ENCODE measurements at regions not wholly inside any gene's neighbourhood (a gene's known extent, or its start where the extent isn't known, plus 50 kb on each side); places are given as distances from the start of the nearest gene placed in this dataset.

DNA sequence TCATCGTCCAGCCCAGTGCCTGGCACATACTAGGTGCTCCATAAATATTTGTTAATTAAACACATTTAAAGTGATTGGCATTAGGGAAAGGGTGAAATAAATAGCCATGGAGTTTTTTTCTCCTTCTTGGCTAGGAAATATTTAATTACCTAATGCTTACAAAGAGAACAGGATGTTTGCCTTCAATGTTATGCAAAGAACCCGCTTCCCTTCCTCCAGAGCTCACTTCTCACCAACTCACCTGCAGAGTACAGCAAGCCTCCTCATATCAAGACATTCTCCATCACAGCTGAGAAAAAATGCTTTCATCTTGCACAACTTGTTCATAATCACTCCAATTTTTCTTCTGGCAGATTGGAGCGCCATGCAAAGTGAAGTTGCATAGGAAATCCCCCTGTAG is 161.7 kb upstream of the STK32A start:
- Mint-ChIP-seq H3K9me3 (no peaks in the 10 kb centered on the region), H3K4me1 (peaks cover 27% of the 10 kb centered on the region)

More for the DNA sequence above, 161.7 kb upstream of the STK32A start:
- DNase-seq (ENCODE audit: low spot score) (no peak), ATAC-seq (peak; percentile 69)
- Mint-ChIP-seq H3K4me3 (no peak overlapping the region), H3K27ac (peak overlapping the region; percentile 86), H3K27me3 (ENCODE audit: low read depth) (no peaks in the 10 kb centered on the region), H3K36me3 (no peaks in the 10 kb centered on the region)
- TF ChIP-seq GABPB1 (CRISPR knock-in tag; IDR thresholded peaks at IDR 0.05) (no peak), OVOL2 (CRISPR knock-in tag; IDR thresholded peaks at IDR 0.05; ENCODE audit: borderline replicate concordance) (no peak), ETV6 (CRISPR knock-in tag; IDR thresholded peaks at IDR 0.05) (no peak), NFYB (CRISPR knock-in tag; conservative IDR thresholded peaks at IDR 0.05; ENCODE audit: low read depth) (no peak), JAZF1 (CRISPR knock-in tag; IDR thresholded peaks at IDR 0.05) (no peak), GRHL2 (CRISPR knock-in tag; IDR thresholded peaks at IDR 0.05; ENCODE audit: insufficient replicate concordance, severe bottlenecking) (no peak), ZNF317 (CRISPR knock-in tag; IDR thresholded peaks at IDR 0.05; ENCODE audit: borderline replicate concordance, low read depth) (no peak), ZNF232 (CRISPR knock-in tag; IDR thresholded peaks at IDR 0.05) (no peak), ESRRA (CRISPR knock-in tag; IDR thresholded peaks at IDR 0.05; ENCODE audit: borderline replicate concordance) (no peak), MYBL2 (CRISPR knock-in tag; IDR thresholded peaks at IDR 0.05) (no peak), NR2C2 (CRISPR knock-in tag; IDR thresholded peaks at IDR 0.05) (no peak), TEAD1 (CRISPR knock-in tag; IDR thresholded peaks at IDR 0.05) (no peak), IRF2 (CRISPR knock-in tag; IDR thresholded peaks at IDR 0.05; ENCODE audit: borderline replicate concordance, low read depth) (no peak)
- TF ChIP-seq, protein P1, sequence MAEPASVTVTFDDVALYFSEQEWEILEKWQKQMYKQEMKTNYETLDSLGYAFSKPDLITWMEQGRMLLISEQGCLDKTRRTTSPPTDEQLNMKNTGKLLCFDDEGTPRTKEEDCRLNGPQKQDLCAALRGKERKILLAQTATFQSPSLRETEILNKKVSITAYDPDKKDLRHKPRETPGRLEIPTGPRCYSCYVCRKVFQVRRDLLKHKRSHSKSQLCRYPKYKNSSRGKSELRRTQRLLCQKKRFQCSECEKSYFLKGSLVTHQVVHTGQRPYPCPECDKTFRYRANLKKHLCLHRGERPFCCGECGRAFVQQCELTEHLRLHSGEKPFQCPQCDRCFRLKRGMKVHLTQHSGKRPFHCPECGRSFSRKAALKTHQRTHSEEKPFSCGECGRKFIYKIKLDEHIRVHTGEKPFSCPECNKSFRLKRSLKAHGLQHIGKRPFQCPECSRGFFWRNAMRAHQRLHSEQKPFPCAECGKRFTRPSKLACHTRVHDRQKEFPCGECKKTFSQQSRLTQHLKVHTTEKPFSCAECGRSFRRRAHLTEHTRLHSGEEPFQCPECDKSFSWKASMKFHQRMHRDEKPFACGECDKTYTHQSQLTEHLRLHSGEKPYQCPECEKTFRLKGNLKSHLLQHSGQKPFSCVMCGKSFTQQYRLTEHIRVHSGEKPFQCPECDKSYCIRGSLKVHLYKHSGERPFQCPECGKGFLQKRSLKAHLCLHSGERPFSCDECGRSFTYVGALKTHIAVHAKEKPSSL (CRISPR knock-in tag; conservative IDR thresholded peaks at IDR 0.05), result no peak
- TF ChIP-seq, protein P2, sequence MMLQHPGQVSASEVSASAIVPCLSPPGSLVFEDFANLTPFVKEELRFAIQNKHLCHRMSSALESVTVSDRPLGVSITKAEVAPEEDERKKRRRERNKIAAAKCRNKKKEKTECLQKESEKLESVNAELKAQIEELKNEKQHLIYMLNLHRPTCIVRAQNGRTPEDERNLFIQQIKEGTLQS (CRISPR knock-in tag; conservative IDR thresholded peaks at IDR 0.05), result no peak
- TF ChIP-seq, protein P3, sequence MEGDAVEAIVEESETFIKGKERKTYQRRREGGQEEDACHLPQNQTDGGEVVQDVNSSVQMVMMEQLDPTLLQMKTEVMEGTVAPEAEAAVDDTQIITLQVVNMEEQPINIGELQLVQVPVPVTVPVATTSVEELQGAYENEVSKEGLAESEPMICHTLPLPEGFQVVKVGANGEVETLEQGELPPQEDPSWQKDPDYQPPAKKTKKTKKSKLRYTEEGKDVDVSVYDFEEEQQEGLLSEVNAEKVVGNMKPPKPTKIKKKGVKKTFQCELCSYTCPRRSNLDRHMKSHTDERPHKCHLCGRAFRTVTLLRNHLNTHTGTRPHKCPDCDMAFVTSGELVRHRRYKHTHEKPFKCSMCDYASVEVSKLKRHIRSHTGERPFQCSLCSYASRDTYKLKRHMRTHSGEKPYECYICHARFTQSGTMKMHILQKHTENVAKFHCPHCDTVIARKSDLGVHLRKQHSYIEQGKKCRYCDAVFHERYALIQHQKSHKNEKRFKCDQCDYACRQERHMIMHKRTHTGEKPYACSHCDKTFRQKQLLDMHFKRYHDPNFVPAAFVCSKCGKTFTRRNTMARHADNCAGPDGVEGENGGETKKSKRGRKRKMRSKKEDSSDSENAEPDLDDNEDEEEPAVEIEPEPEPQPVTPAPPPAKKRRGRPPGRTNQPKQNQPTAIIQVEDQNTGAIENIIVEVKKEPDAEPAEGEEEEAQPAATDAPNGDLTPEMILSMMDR (IDR thresholded peaks at IDR 0.05), result no peak
- TF ChIP-seq, protein P4, sequence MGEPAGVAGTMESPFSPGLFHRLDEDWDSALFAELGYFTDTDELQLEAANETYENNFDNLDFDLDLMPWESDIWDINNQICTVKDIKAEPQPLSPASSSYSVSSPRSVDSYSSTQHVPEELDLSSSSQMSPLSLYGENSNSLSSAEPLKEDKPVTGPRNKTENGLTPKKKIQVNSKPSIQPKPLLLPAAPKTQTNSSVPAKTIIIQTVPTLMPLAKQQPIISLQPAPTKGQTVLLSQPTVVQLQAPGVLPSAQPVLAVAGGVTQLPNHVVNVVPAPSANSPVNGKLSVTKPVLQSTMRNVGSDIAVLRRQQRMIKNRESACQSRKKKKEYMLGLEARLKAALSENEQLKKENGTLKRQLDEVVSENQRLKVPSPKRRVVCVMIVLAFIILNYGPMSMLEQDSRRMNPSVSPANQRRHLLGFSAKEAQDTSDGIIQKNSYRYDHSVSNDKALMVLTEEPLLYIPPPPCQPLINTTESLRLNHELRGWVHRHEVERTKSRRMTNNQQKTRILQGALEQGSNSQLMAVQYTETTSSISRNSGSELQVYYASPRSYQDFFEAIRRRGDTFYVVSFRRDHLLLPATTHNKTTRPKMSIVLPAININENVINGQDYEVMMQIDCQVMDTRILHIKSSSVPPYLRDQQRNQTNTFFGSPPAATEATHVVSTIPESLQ (CRISPR knock-in tag; IDR thresholded peaks at IDR 0.05), result no peak
- TF ChIP-seq, protein P5, sequence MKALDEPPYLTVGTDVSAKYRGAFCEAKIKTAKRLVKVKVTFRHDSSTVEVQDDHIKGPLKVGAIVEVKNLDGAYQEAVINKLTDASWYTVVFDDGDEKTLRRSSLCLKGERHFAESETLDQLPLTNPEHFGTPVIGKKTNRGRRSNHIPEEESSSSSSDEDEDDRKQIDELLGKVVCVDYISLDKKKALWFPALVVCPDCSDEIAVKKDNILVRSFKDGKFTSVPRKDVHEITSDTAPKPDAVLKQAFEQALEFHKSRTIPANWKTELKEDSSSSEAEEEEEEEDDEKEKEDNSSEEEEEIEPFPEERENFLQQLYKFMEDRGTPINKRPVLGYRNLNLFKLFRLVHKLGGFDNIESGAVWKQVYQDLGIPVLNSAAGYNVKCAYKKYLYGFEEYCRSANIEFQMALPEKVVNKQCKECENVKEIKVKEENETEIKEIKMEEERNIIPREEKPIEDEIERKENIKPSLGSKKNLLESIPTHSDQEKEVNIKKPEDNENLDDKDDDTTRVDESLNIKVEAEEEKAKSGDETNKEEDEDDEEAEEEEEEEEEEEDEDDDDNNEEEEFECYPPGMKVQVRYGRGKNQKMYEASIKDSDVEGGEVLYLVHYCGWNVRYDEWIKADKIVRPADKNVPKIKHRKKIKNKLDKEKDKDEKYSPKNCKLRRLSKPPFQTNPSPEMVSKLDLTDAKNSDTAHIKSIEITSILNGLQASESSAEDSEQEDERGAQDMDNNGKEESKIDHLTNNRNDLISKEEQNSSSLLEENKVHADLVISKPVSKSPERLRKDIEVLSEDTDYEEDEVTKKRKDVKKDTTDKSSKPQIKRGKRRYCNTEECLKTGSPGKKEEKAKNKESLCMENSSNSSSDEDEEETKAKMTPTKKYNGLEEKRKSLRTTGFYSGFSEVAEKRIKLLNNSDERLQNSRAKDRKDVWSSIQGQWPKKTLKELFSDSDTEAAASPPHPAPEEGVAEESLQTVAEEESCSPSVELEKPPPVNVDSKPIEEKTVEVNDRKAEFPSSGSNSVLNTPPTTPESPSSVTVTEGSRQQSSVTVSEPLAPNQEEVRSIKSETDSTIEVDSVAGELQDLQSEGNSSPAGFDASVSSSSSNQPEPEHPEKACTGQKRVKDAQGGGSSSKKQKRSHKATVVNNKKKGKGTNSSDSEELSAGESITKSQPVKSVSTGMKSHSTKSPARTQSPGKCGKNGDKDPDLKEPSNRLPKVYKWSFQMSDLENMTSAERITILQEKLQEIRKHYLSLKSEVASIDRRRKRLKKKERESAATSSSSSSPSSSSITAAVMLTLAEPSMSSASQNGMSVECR (CRISPR knock-in tag; IDR thresholded peaks at IDR 0.05; ENCODE audit: borderline replicate concordance), result no peak
- TF ChIP-seq, protein P6, sequence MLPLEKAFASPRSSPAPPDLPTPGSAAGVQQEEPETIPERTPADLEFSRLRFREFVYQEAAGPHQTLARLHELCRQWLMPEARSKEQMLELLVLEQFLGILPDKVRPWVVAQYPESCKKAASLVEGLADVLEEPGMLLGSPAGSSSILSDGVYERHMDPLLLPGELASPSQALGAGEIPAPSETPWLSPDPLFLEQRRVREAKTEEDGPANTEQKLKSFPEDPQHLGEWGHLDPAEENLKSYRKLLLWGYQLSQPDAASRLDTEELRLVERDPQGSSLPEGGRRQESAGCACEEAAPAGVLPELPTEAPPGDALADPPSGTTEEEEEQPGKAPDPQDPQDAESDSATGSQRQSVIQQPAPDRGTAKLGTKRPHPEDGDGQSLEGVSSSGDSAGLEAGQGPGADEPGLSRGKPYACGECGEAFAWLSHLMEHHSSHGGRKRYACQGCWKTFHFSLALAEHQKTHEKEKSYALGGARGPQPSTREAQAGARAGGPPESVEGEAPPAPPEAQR (CRISPR knock-in tag; IDR thresholded peaks at IDR 0.05), result no peak
- POLR2A ChIA-PET, result no interaction called here
- CTCF ChIA-PET, result interaction anchor here (0.7 to 3.1 kb wide), 4 partner anchors 25 to 116 kb away, joined by 3 to 17 read pairs (median 4); no protein-coding TSS in a partner anchor

Data from WTC11 (cell line).